H1 (cell line): ENCODE measurements at regions not wholly inside any gene's neighbourhood (a gene's known extent, or its start where the extent isn't known, plus 50 kb on each side); places are given as distances from the start of the nearest gene placed in this dataset.

Experiments used
- CTCF ChIA-PET: fragments of 300-600 bp; sonication (Branson Sonifier 250); formaldehyde crosslinking; loops from one replicate; lab custom pipeline; 2021; ENCODE audit not compliant: partially characterized antibody; lab: Charles Lee
- POLR2A ChIA-PET: fragments of 300-600 bp; sonication (Branson Sonifier 250); formaldehyde crosslinking; loops from one replicate; lab custom pipeline; 2021; ENCODE audit warnings: inconsistent platforms; ENCODE audit not compliant: partially characterized antibody; lab: Charles Lee
- DNase-seq, 2 experiments: peaks; one replicate each; pipeline versions ENCODE4 v3.0.0 to v3.0.0-alpha.2; 2010 to 2022; ENCODE audit warnings: low spot score in 2 of 2, low read depth in 1 of 2, mixed read lengths in 1 of 2
- FAIRE-seq: peaks from 2 replicates; lab custom pipeline; 2011; peaks lifted over from hg19 to GRCh38; lab: Jason Lieb, UNC
- H2AFZ ChIP-seq: 2 replicates; pipeline ENCODE4 v1.8.1; 2012; ENCODE audit warnings: low read length, inconsistent platforms
- H2AK5ac ChIP-seq: 2 replicates; pipeline ENCODE4 v1.6.1; 2013; ENCODE audit warnings: low read depth, low read length
- H2BK120ac ChIP-seq: replicated peaks from 2 replicates; pipeline ENCODE3; 2013; ENCODE audit warnings: low read depth, low read length, inconsistent platforms
- H2BK12ac ChIP-seq: 2 replicates; pipeline ENCODE4 v1.6.1; 2013; ENCODE audit warnings: low read depth, low read length
- H2BK15ac ChIP-seq: 2 replicates; pipeline ENCODE4 v1.6.1; 2013; ENCODE audit warnings: low read length
- H2BK20ac ChIP-seq: 2 replicates; pipeline ENCODE4 v1.6.1; 2013; ENCODE audit warnings: low read length
- H2BK5ac ChIP-seq: 2 replicates; pipeline ENCODE4 v1.6.1; 2013; ENCODE audit warnings: low read depth, low read length
- H3K14ac ChIP-seq: 2 replicates; pipeline ENCODE4 v1.6.1; 2013; ENCODE audit warnings: inconsistent platforms; ENCODE audit not compliant: insufficient read length
- H3K18ac ChIP-seq: 2 replicates; pipeline ENCODE4 v1.6.1; 2013; ENCODE audit warnings: low read length; ENCODE audit errors: extremely low read depth
- H3K23ac ChIP-seq: 2 replicates; pipeline ENCODE4 v1.6.1; 2013; ENCODE audit warnings: inconsistent platforms; ENCODE audit not compliant: insufficient read length
- H3K23me2 ChIP-seq: 2 replicates; pipeline ENCODE4 v1.6.1; 2013; ENCODE audit warnings: low read depth, low read length
- H3K27ac ChIP-seq: 2 replicates; pipeline ENCODE4 v1.6.1; 2011; ENCODE audit warnings: low read depth, low read length, inconsistent platforms
- H3K27me3 ChIP-seq, 4 experiments: replicated peaks in 1 of 4; 1 replicate in 1 of 4; 2 replicates in 3 of 4; pipeline versions ENCODE4 v1.6.1 to v1.8.1; 2011 to 2013; ENCODE audit warnings: low read length in 3 of 4, mild to moderate bottlenecking in 3 of 4, inconsistent platforms in 2 of 4, mixed read lengths in 2 of 4, moderate library complexity in 1 of 4; ENCODE audit not compliant: control insufficient read depth in 3 of 4, insufficient read depth in 3 of 4; ENCODE audit errors: extremely low read depth in 1 of 4
- H3K36me3 ChIP-seq, 4 experiments: 2 replicates each; pipeline versions ENCODE4 v1.6.1 to v1.8.1; 2011 to 2013; ENCODE audit warnings: mild to moderate bottlenecking in 4 of 4, low read length in 3 of 4, moderate library complexity in 2 of 4, control low read depth in 1 of 4, inconsistent platforms in 1 of 4; ENCODE audit not compliant: insufficient read depth in 4 of 4, control insufficient read depth in 2 of 4
- H3K4ac ChIP-seq: replicated peaks from 2 replicates; pipeline ENCODE3; 2013; ENCODE audit warnings: low read length, low read depth, mixed read lengths, inconsistent platforms; ENCODE audit not compliant: insufficient read length
- H3K4me1 ChIP-seq, 4 experiments: replicated peaks in 1 of 4; 1 replicate in 1 of 4; 2 replicates in 3 of 4; pipeline versions ENCODE4 v1.6.1 to v1.8.1; 2011 to 2013; ENCODE audit warnings: low read length in 3 of 4, inconsistent platforms in 2 of 4, mixed read lengths in 1 of 4; ENCODE audit not compliant: insufficient read depth in 4 of 4, control insufficient read depth in 3 of 4
- H3K4me2 ChIP-seq, 2 experiments: 2 replicates each; pipeline versions ENCODE4 v1.6.1 to v1.8.1; 2011 to 2013; ENCODE audit warnings: low read depth in 2 of 2, low read length in 2 of 2, control low read depth in 1 of 2, inconsistent platforms in 1 of 2, mild to moderate bottlenecking in 1 of 2; ENCODE audit not compliant: insufficient read depth in 1 of 2
- H3K4me3 ChIP-seq, 4 experiments: fragments of 200-600, 300-600 bp in 1 of 4; sonication (generic), shearing (Covaris generic), sonication (Bioruptor Twin) in 1 of 4; 2 replicates each; pipeline versions ENCODE4 v1.5.1 to v1.8.1; 2011 to 2016; ENCODE audit warnings: low read length in 4 of 4, low read depth in 3 of 4, control low read depth in 2 of 4, inconsistent platforms in 2 of 4, mild to moderate bottlenecking in 2 of 4, mixed read lengths in 1 of 4, moderate library complexity in 1 of 4; ENCODE audit not compliant: insufficient read depth in 2 of 4; ENCODE audit errors: extremely low read depth in 1 of 4
- H3K56ac ChIP-seq: replicated peaks from 2 replicates; pipeline ENCODE3; 2013; ENCODE audit warnings: low read depth, mild to moderate bottlenecking, mixed read lengths, low read length, inconsistent platforms; ENCODE audit not compliant: insufficient read length
- H3K79me1 ChIP-seq: 2 replicates; pipeline ENCODE4 v1.6.1; 2013; ENCODE audit warnings: low read depth, low read length, control low read depth
- H3K79me2 ChIP-seq, 2 experiments: 2 replicates each; pipeline versions ENCODE4 v1.6.1 to v1.8.1; 2012 to 2013; ENCODE audit warnings: low read length in 2 of 2, mild to moderate bottlenecking in 2 of 2, inconsistent platforms in 1 of 2; ENCODE audit not compliant: insufficient read depth in 2 of 2, control insufficient read depth in 1 of 2
- H3K9ac ChIP-seq, 4 experiments: replicated peaks in 1 of 4; 1 replicate in 1 of 4; 2 replicates in 3 of 4; pipeline versions ENCODE4 v1.6.1 to v1.8.1; 2011 to 2013; ENCODE audit warnings: low read depth in 3 of 4, low read length in 3 of 4, control low read depth in 2 of 4, mild to moderate bottlenecking in 2 of 4, moderate library complexity in 2 of 4, inconsistent platforms in 1 of 4; ENCODE audit errors: extremely low read depth in 1 of 4
- H3K9me3 ChIP-seq, 2 experiments: 2 replicates each; pipeline versions ENCODE4 v1.6.1 to v1.8.1; 2012 to 2013; ENCODE audit warnings: mild to moderate bottlenecking in 2 of 2, moderate library complexity in 2 of 2, control low read depth in 1 of 2, inconsistent platforms in 1 of 2, low read depth in 1 of 2, low read length in 1 of 2, mixed read lengths in 1 of 2; ENCODE audit not compliant: insufficient read depth in 2 of 2
- H4K20me1 ChIP-seq, 2 experiments: replicated peaks in 1 of 2; 2 replicates each; pipeline versions ENCODE3 to v1.8.1; 2011 to 2013; ENCODE audit warnings: inconsistent platforms in 2 of 2, low read length in 2 of 2, mild to moderate bottlenecking in 1 of 2; ENCODE audit not compliant: insufficient read depth in 2 of 2, control insufficient read depth in 1 of 2
- H4K5ac ChIP-seq: 2 replicates; pipeline ENCODE4 v1.6.1; 2013; ENCODE audit warnings: low read length, low read depth, mixed read lengths, inconsistent platforms; ENCODE audit not compliant: insufficient read length
- H4K8ac ChIP-seq: 2 replicates; pipeline ENCODE4 v1.8.0; 2013; ENCODE audit warnings: mild to moderate bottlenecking, moderate library complexity, low read length, inconsistent platforms; ENCODE audit not compliant: insufficient read depth; ENCODE audit errors: extremely low read depth
- H4K91ac ChIP-seq: replicated peaks from 2 replicates; pipeline ENCODE3; 2013; ENCODE audit warnings: low read length, mixed read lengths, inconsistent platforms; ENCODE audit not compliant: insufficient read length
- BRCA1 ChIP-seq: IDR thresholded peaks from 2 replicates; pipeline ENCODE4 v1.6.1; 2012; ENCODE audit warnings: low read depth, low read length, improper control_type of control experiment
- CEBPB ChIP-seq: IDR thresholded peaks from 2 replicates; pipeline ENCODE4 v1.6.1; 2012; ENCODE audit warnings: low read depth, low read length
- CHD1 ChIP-seq: IDR thresholded peaks from 2 replicates; pipeline ENCODE4 v1.6.1; 2012; ENCODE audit warnings: low read depth, low read length, improper control_type of control experiment
- CTCF ChIP-seq, 3 experiments: IDR thresholded peaks; 1 replicate in 2 of 3; 2 replicates in 1 of 3; pipeline versions ENCODE4 v1.5.1 to v1.6.1; 2011; ENCODE audit warnings: low read length in 3 of 3, mild to moderate bottlenecking in 3 of 3, inconsistent platforms in 2 of 3, low read depth in 1 of 3, moderate library complexity in 1 of 3; ENCODE audit not compliant: insufficient read depth in 1 of 3; ENCODE audit errors: control extremely low read depth in 1 of 3
- EZH2 ChIP-seq: fragments of 200-600 bp; sonication (generic); IDR thresholded peaks from 2 replicates; pipeline ENCODE4 v1.7.1; 2012; ENCODE audit warnings: low read depth, mild to moderate bottlenecking, moderate library complexity, low read length, inconsistent platforms; ENCODE audit not compliant: severe bottlenecking
- HDAC2 ChIP-seq, 2 experiments: fragments of 300-600 bp in 1 of 2; sonication (generic) in 1 of 2; IDR thresholded peaks; 2 replicates each; pipeline ENCODE4 v1.6.1; 2011 to 2012; ENCODE audit warnings: low read depth in 2 of 2, low read length in 2 of 2, mild to moderate bottlenecking in 2 of 2, moderate library complexity in 2 of 2, borderline replicate concordance in 1 of 2, inconsistent platforms in 1 of 2
- JUND ChIP-seq: IDR thresholded peaks from 2 replicates; pipeline ENCODE4 v1.6.1; 2011; ENCODE audit warnings: mild to moderate bottlenecking, improper control_type of control experiment, low read length
- NRF1 ChIP-seq: IDR thresholded peaks from 2 replicates; pipeline ENCODE4 v1.6.1; 2011; ENCODE audit warnings: mild to moderate bottlenecking, low read depth, low read length, improper control_type of control experiment
- PHF8 ChIP-seq: fragments of 200-600 bp; sonication (generic); conservative IDR thresholded peaks from 2 replicates; pipeline ENCODE4 v1.7.1; 2012; ENCODE audit warnings: low read depth, mild to moderate bottlenecking, inconsistent platforms, low read length, moderate library complexity
- POU5F1 ChIP-seq: IDR thresholded peaks from 2 replicates; pipeline ENCODE4 v1.6.1; 2011; ENCODE audit warnings: low read depth, mild to moderate bottlenecking, low read length, moderate library complexity
- TAF7 ChIP-seq: optimal IDR thresholded peaks from 2 replicates; pipeline ENCODE3; 2011; ENCODE audit warnings: low read depth, mild to moderate bottlenecking, inconsistent platforms, low read length, moderate library complexity, borderline replicate concordance
- YY1 ChIP-seq: IDR thresholded peaks from 2 replicates; pipeline ENCODE4 v1.6.1; 2011; ENCODE audit warnings: low read depth, mild to moderate bottlenecking, low read length
- WGBS, 2 experiments: shearing (Covaris generic) in 1 of 2; methylation state at CpG; one replicate each; pipeline versions ENCODE4 v1.1.6 to v1.1.7; 2013 to 2015; ENCODE audit warnings: low lambda C conversion rate in 2 of 2, mixed read lengths in 2 of 2, inconsistent platforms in 1 of 2, low coverage in 1 of 2, missing lambda C conversion rate in 1 of 2; ENCODE audit not compliant: insufficient replicate concordance in 2 of 2, insufficient coverage in 1 of 2, insufficient read length in 1 of 2; ENCODE audit errors: extremely low coverage in 1 of 2, missing lambda C conversion rate in 1 of 2; 5-methylcytosine and 5-hydroxymethylcytosine counted together

- Histone ChIP-seq H4K5ac (no peak overlapping the region), H2BK12ac (no peak overlapping the region), H4K8ac (no peak overlapping the region), H3K23me2 (no peaks in the 10 kb centered on the region), H3K27me3 (no peaks in the 10 kb centered on the region), H3K56ac (no peak overlapping the region), H4K91ac (no peak overlapping the region), H2AFZ (no peak overlapping the region), H4K20me1 (no peaks in the 10 kb centered on the region), H2BK15ac (no peak overlapping the region), H3K79me2 (no peaks in the 10 kb centered on the region; a peak in 1 of 4 replicates), H3K27ac (no peak overlapping the region), H3K4me1 (peaks cover 0 to 6% (median 1%) of the 10 kb centered on the region in 4 experiments; a peak in 3 of 7 replicates), H3K23ac (no peak overlapping the region), H2AK5ac (no peak overlapping the region), H3K36me3 (no peaks in the 10 kb centered on the region), H3K9ac (no peak overlapping the region), H3K18ac (no peak overlapping the region), H3K4ac (no peak overlapping the region), H3K4me3 (no peak overlapping the region), H2BK120ac (no peak overlapping the region), H3K4me2 (no peak overlapping the region), H2BK20ac (no peak overlapping the region), H3K79me1 (no peaks in the 10 kb centered on the region), H3K14ac (no peak overlapping the region), H3K9me3 (no peaks in the 10 kb centered on the region), H2BK5ac (no peak overlapping the region)
- WGBS, 2 experiments, result 83% methylated on average over 3 of the region's 3 CpGs; no CpG with 5 or more reads in 1 of the 2 experiments
- ChIA-PET POLR2A (no interaction called here), CTCF (interaction anchor here (0.6 to 1.4 kb wide), 5 partner anchors 10 to 926 kb away, joined by 3 to 5 read pairs (median 4); no protein-coding TSS in a partner anchor)
- no peak for FAIRE-seq
- no peak for DNase-seq
- TF ChIP-seq EZH2 (no peak), PHF8 (no peak), BRCA1 (no peak), CHD1 (no peak), POU5F1 (no peak), CTCF (IDR thresholded peaks at IDR 0.05; ENCODE audit: control extremely low read depth in 1 of 3, insufficient read depth in 1 of 3, low read depth in 1 of 3, low read length in 3 of 3) (no peak), JUND (no peak), TAF7 (no peak), HDAC2 (IDR thresholded peaks at IDR 0.05; ENCODE audit: borderline replicate concordance in 1 of 2, low read depth in 2 of 2, low read length in 2 of 2) (no peak), YY1 (no peak), NRF1 (no peak), CEBPB (no peak)
These were observed 228.8 kb upstream of the FAM3C start for GRCh38 chr7:121624958-121625357.
